ENCODE measurements at regions not wholly inside any gene's neighbourhood (a gene's known extent, or its start where the extent isn't known, plus 50 kb on each side); places are given as distances from the start of the nearest gene placed in this dataset.

GRCh38 chr14:100467939-100468338 lies 119.3 kb downstream of the BEGAIN start:
- Histone ChIP-seq H3K9ac (ENCODE audit: low read length) (no peak overlapping the region), H3K27ac (ENCODE audit: low read depth, low read length) (no peak overlapping the region), H2AFZ (ENCODE audit: low read depth, low read length) (no peak overlapping the region), H3K4me3 (ENCODE audit: insufficient read depth, low read depth, low read length) (no peak overlapping the region), H3K4me1 (ENCODE audit: insufficient read depth, low read length) (peaks cover 13% of the 10 kb centered on the region), H3K4me2 (ENCODE audit: low read length) (no peak overlapping the region), H3K9me3 (ENCODE audit: insufficient read depth, low read depth, low read length) (no peaks in the 10 kb centered on the region), H3K27me3 (ENCODE audit: insufficient read depth, low read length) (no peaks in the 10 kb centered on the region), H3K79me2 (ENCODE audit: insufficient read depth, low read length) (no peaks in the 10 kb centered on the region), H4K20me1 (ENCODE audit: insufficient read depth, low read length) (peaks cover 3% of the 10 kb centered on the region), H3K36me3 (ENCODE audit: insufficient read depth, low read length) (no peaks in the 10 kb centered on the region)
- H3K4me1 Mint-ChIP-seq (ENCODE audit: low read depth, unreplicated experiment): peaks cover 3% of the 10 kb centered on the region
- no peak for TF ChIP-seq EZH2 (IDR thresholded peaks at IDR 0.05; ENCODE audit: insufficient read depth, low read length)
- TF ChIP-seq, protein P1, sequence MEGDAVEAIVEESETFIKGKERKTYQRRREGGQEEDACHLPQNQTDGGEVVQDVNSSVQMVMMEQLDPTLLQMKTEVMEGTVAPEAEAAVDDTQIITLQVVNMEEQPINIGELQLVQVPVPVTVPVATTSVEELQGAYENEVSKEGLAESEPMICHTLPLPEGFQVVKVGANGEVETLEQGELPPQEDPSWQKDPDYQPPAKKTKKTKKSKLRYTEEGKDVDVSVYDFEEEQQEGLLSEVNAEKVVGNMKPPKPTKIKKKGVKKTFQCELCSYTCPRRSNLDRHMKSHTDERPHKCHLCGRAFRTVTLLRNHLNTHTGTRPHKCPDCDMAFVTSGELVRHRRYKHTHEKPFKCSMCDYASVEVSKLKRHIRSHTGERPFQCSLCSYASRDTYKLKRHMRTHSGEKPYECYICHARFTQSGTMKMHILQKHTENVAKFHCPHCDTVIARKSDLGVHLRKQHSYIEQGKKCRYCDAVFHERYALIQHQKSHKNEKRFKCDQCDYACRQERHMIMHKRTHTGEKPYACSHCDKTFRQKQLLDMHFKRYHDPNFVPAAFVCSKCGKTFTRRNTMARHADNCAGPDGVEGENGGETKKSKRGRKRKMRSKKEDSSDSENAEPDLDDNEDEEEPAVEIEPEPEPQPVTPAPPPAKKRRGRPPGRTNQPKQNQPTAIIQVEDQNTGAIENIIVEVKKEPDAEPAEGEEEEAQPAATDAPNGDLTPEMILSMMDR (IDR thresholded peaks at IDR 0.05; ENCODE audit: insufficient read depth, low read depth, low read length): no peak
- H3K4me3 Mint-ChIP-seq (ENCODE audit: unreplicated experiment): no peak overlapping the region
- FAIRE-seq (no peak), DNase-seq (ENCODE audit: low read depth) (no peak)
- H3K36me3 Mint-ChIP-seq (ENCODE audit: low read depth, unreplicated experiment): peaks cover 19% of the 10 kb centered on the region
- no peak overlapping the region for H3K27ac Mint-ChIP-seq (ENCODE audit: unreplicated experiment)
- peaks cover 11% of the 10 kb centered on the region for H3K27me3 Mint-ChIP-seq (ENCODE audit: low read depth, unreplicated experiment)
- no peaks in the 10 kb centered on the region for H3K9me3 Mint-ChIP-seq (ENCODE audit: unreplicated experiment)

- H3K4me1 ChIP-seq (ENCODE audit: insufficient read depth, low read length): peaks cover 13% of the 10 kb centered on the region
- Mint-ChIP-seq H3K4me1 (ENCODE audit: low read depth, unreplicated experiment) (peaks cover 3% of the 10 kb centered on the region), H3K36me3 (ENCODE audit: low read depth, unreplicated experiment) (peaks cover 19% of the 10 kb centered on the region), H3K9me3 (ENCODE audit: unreplicated experiment) (no peaks in the 10 kb centered on the region), H3K27ac (ENCODE audit: unreplicated experiment) (no peak overlapping the region), H3K4me3 (ENCODE audit: unreplicated experiment) (no peak overlapping the region), H3K27me3 (ENCODE audit: low read depth, unreplicated experiment) (peaks cover 9% of the 10 kb centered on the region)
- H3K9ac ChIP-seq (ENCODE audit: low read length): no peak overlapping the region
- H3K9me3 ChIP-seq (ENCODE audit: insufficient read depth, low read depth, low read length): no peaks in the 10 kb centered on the region
- no peaks in the 10 kb centered on the region for H3K79me2 ChIP-seq (ENCODE audit: insufficient read depth, low read length)
- FAIRE-seq: no peak
- no peak overlapping the region for H3K4me2 ChIP-seq (ENCODE audit: low read length)
- H3K36me3 ChIP-seq (ENCODE audit: insufficient read depth, low read length): no peaks in the 10 kb centered on the region
- H3K27ac ChIP-seq (ENCODE audit: low read depth, low read length): no peak overlapping the region
- TF ChIP-seq, protein P1 (IDR thresholded peaks at IDR 0.05; ENCODE audit: insufficient read depth, low read depth, low read length): no peak
- TF ChIP-seq EZH2 (IDR thresholded peaks at IDR 0.05; ENCODE audit: insufficient read depth, low read length): no peak
- DNase-seq (ENCODE audit: low read depth): no peak
- no peaks in the 10 kb centered on the region for H3K27me3 ChIP-seq (ENCODE audit: insufficient read depth, low read length)
- H4K20me1 ChIP-seq (ENCODE audit: insufficient read depth, low read length): peaks cover 3% of the 10 kb centered on the region
- no peak overlapping the region for H3K4me3 ChIP-seq (ENCODE audit: insufficient read depth, low read depth, low read length)
- no peak overlapping the region for H2AFZ ChIP-seq (ENCODE audit: low read depth, low read length)
Measured at GRCh38 chr14:100468557-100468956, 118.7 kb downstream of the BEGAIN start.

DNA sequence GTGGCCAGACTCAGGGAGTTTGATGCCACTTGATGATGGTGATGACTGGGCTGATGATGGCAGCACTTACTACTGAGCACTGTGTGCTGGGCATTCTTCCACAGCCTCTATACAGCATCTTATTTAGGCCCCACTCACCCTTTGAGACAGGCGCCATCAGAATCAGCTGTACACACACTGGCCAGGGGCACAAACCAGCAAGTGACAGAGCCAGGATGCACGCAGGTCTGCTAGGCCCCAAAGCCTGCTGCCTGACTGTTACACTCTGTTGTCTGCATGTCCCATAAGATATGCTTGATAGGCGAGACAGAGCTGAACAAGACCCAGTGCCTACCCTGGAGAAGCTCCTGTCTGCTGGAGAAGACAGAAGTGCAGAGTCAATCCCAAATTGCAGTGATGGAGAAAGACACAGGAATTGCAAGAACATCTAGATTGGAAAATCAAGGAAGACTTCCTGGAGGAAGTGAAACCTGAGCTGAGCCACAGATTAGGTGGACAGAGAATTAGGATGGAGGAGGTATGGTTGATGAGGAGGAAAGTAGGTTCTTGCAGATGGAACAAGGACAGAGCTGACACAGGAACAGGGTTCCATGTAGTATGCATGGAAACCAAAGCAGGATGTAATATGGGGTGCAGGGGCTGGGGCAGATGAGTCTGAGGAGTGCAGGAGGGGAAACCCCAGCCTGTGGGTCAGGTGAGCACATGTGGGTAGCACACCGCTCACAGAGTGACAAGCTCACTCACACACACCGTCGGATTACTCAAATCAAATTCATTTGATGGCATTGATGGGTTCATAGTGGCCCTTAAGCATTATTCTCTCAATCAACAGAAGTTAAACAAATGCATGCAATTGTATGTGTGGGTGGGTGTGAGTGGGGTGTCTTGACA lies 117.3 kb downstream of the BEGAIN start:
- FAIRE-seq (no peak), DNase-seq (ENCODE audit: low read depth) (no peak)
- H3K27me3 ChIP-seq (ENCODE audit: insufficient read depth, low read length): no peaks in the 10 kb centered on the region
- no peak overlapping the region for H2AFZ ChIP-seq (ENCODE audit: low read depth, low read length)
- no peak overlapping the region for H3K27ac Mint-ChIP-seq (ENCODE audit: unreplicated experiment)
- peaks cover 13% of the 10 kb centered on the region for H3K4me1 ChIP-seq (ENCODE audit: insufficient read depth, low read length)
- no peak overlapping the region for H3K9ac ChIP-seq (ENCODE audit: low read length)
- no peaks in the 10 kb centered on the region for H3K79me2 ChIP-seq (ENCODE audit: insufficient read depth, low read length)
- H3K4me1 Mint-ChIP-seq (ENCODE audit: low read depth, unreplicated experiment): peaks cover 3% of the 10 kb centered on the region
- H3K4me3 ChIP-seq (ENCODE audit: insufficient read depth, low read depth, low read length): no peak overlapping the region
- TF ChIP-seq EZH2 (IDR thresholded peaks at IDR 0.05; ENCODE audit: insufficient read depth, low read length): no peak
- no peak overlapping the region for H3K4me3 Mint-ChIP-seq (ENCODE audit: unreplicated experiment)
- no peaks in the 10 kb centered on the region for H3K9me3 ChIP-seq (ENCODE audit: insufficient read depth, low read depth, low read length)
- H3K27ac ChIP-seq (ENCODE audit: low read depth, low read length): no peak overlapping the region
- H4K20me1 ChIP-seq (ENCODE audit: insufficient read depth, low read length): peaks cover under 1% of the 10 kb centered on the region
- H3K4me2 ChIP-seq (ENCODE audit: low read length): no peak overlapping the region
- H3K9me3 Mint-ChIP-seq (ENCODE audit: unreplicated experiment): no peaks in the 10 kb centered on the region
- H3K27me3 Mint-ChIP-seq (ENCODE audit: low read depth, unreplicated experiment): no peaks in the 10 kb centered on the region
- H3K36me3 Mint-ChIP-seq (ENCODE audit: low read depth, unreplicated experiment): peaks cover 18% of the 10 kb centered on the region
- H3K36me3 ChIP-seq (ENCODE audit: insufficient read depth, low read length): no peaks in the 10 kb centered on the region
